IMR-90 (cell line): ENCODE measurements at regions not wholly inside any gene's neighbourhood (a gene's known extent, or its start where the extent isn't known, plus 50 kb on each side); places are given as distances from the start of the nearest gene placed in this dataset.
A peak's percentile ranks its signal among the peaks of the same experiment; 100 is the strongest.

Experiments used
- ATAC-seq: fragments of 200-7000 bp; cut with Tn5 transposase; 2 replicates; pipeline ENCODE4 v1.9.1; 2020; ENCODE audit warnings: low read depth, mild to moderate bottlenecking, moderate library complexity
- BruUV-seq: library from RNA; stranded (reverse); fragments of 400-500 nt; replicated peaks from 2 replicates; lab custom pipeline; 2021; lab: Mats Ljungman, UMichigan
- CTCF ChIA-PET: fragments of 300-600 bp; formaldehyde crosslinking; extraction: SDS; loops from one replicate; lab custom pipeline; 2021; ENCODE audit warnings: antibody characterized with exemption; lab: Yijun Ruan, JAX
- POLR2A ChIA-PET: fragments of 300-600 bp; sonication (Branson Sonifier 250); formaldehyde crosslinking; loops from one replicate; lab custom pipeline; 2022; ENCODE audit warnings: antibody characterized with exemption; ENCODE audit not compliant: unreplicated experiment; lab: Charles Lee
- DNase-seq: peaks from one replicate; pipeline ENCODE4 v3.0.0; 2013
- H2AFZ ChIP-seq: replicated peaks from 2 replicates; pipeline ENCODE3; 2013; ENCODE audit warnings: low read length, mild to moderate bottlenecking; ENCODE audit not compliant: poor library complexity
- H2AK5ac ChIP-seq: 2 replicates; pipeline ENCODE4 v1.6.1; 2013; ENCODE audit warnings: low read depth, low read length, inconsistent platforms
- H2AK9ac ChIP-seq: replicated peaks from 2 replicates; pipeline ENCODE3; 2013; ENCODE audit warnings: mild to moderate bottlenecking, low read depth, low read length, moderate library complexity; ENCODE audit not compliant: poor library complexity
- H2BK120ac ChIP-seq: 2 replicates; pipeline ENCODE4 v1.6.1; 2013; ENCODE audit warnings: low read depth, low read length, inconsistent platforms
- H2BK15ac ChIP-seq: 3 replicates; pipeline ENCODE4 v1.6.1; 2013; ENCODE audit warnings: low read depth, low read length, inconsistent platforms
- H2BK20ac ChIP-seq: 2 replicates; pipeline ENCODE4 v1.6.1; 2013; ENCODE audit warnings: low read depth, mild to moderate bottlenecking, inconsistent platforms, low read length, moderate library complexity
- H2BK5ac ChIP-seq: 2 replicates; pipeline ENCODE4 v1.6.1; 2013; ENCODE audit warnings: mild to moderate bottlenecking, low read depth, low read length, inconsistent platforms; ENCODE audit not compliant: poor library complexity, severe bottlenecking
- H3K14ac ChIP-seq: replicated peaks from 2 replicates; pipeline ENCODE4 v1.6.1; 2013; ENCODE audit warnings: low read depth, low read length, inconsistent platforms
- H3K18ac ChIP-seq: 2 replicates; pipeline ENCODE4 v1.6.1; 2013; ENCODE audit warnings: low read depth, low read length, control low read depth
- H3K23ac ChIP-seq: 2 replicates; pipeline ENCODE4 v1.6.1; 2013; ENCODE audit warnings: low read depth, low read length, inconsistent platforms
- H3K27ac ChIP-seq: 2 replicates; pipeline ENCODE4 v1.5.1; 2013; ENCODE audit warnings: mild to moderate bottlenecking, control low read depth, low read length; ENCODE audit not compliant: insufficient read depth
- H3K27me3 ChIP-seq: 2 replicates; pipeline ENCODE4 v1.6.1; 2013; ENCODE audit warnings: low read length; ENCODE audit not compliant: control insufficient read depth, insufficient read depth
- H3K36me3 ChIP-seq: 2 replicates; pipeline ENCODE4 v1.6.1; 2013; ENCODE audit warnings: low read length, mixed read lengths; ENCODE audit not compliant: control insufficient read depth, insufficient read depth
- H3K4ac ChIP-seq: 2 replicates; pipeline ENCODE4 v1.6.1; 2013; ENCODE audit warnings: low read depth, low read length, inconsistent platforms
- H3K4me1 ChIP-seq: 2 replicates; pipeline ENCODE4 v1.6.1; 2013; ENCODE audit warnings: low read length, mixed read lengths; ENCODE audit not compliant: control insufficient read depth, insufficient read depth
- H3K4me2 ChIP-seq: 2 replicates; pipeline ENCODE4 v1.6.1; 2013; ENCODE audit warnings: low read depth, mild to moderate bottlenecking, control low read depth, low read length, moderate library complexity
- H3K4me3 ChIP-seq: 2 replicates; pipeline ENCODE4 v1.5.1; 2013; ENCODE audit warnings: low read depth, mild to moderate bottlenecking, control low read depth, low read length, moderate library complexity; ENCODE audit not compliant: insufficient read depth
- H3K56ac ChIP-seq: 2 replicates; pipeline ENCODE4 v1.6.1; 2013; ENCODE audit warnings: low read length, inconsistent platforms; ENCODE audit not compliant: insufficient read depth; ENCODE audit errors: extremely low read depth
- H3K79me1 ChIP-seq, 2 experiments: 2 replicates each; pipeline ENCODE4 v1.6.1; 2013; ENCODE audit warnings: low read length in 2 of 2, inconsistent platforms in 1 of 2, low read depth in 1 of 2
- H3K9ac ChIP-seq: 2 replicates; pipeline ENCODE4 v1.6.1; 2013; ENCODE audit warnings: low read depth, low read length, control low read depth
- H3K9me1 ChIP-seq: 2 replicates; pipeline ENCODE4 v1.6.1; 2013; ENCODE audit warnings: low read length, inconsistent platforms; ENCODE audit not compliant: insufficient read depth
- H3K9me3 ChIP-seq: 2 replicates; pipeline ENCODE4 v1.6.1; 2013; ENCODE audit warnings: low read length; ENCODE audit not compliant: control insufficient read depth, insufficient read depth
- H4K20me1 ChIP-seq: 2 replicates; pipeline ENCODE4 v1.6.1; 2013; ENCODE audit warnings: low read length, inconsistent platforms; ENCODE audit not compliant: insufficient read depth
- H4K5ac ChIP-seq: 2 replicates; pipeline ENCODE4 v1.6.1; 2013; ENCODE audit warnings: mild to moderate bottlenecking, low read depth, low read length, control low read depth
- H4K8ac ChIP-seq, 2 experiments: 2 replicates each; pipeline ENCODE4 v1.6.1; 2013; ENCODE audit warnings: low read depth in 2 of 2, low read length in 2 of 2, control low read depth in 1 of 2, inconsistent platforms in 1 of 2
- H4K91ac ChIP-seq: 2 replicates; pipeline ENCODE4 v1.6.1; 2013; ENCODE audit warnings: low read depth, low read length, inconsistent platforms; ENCODE audit not compliant: insufficient read depth
- ELK1 ChIP-seq: fragments of 150-350 bp; IDR thresholded peaks from 2 replicates; pipeline ENCODE4 v1.6.1; 2016; ENCODE audit warnings: low read depth, mild to moderate bottlenecking, low read length, moderate library complexity, borderline replicate concordance
- MAFK ChIP-seq: IDR thresholded peaks from 2 replicates; pipeline ENCODE4 v1.6.1; 2012; ENCODE audit warnings: low read depth, low read length, improper control_type of control experiment
- NFE2L2 ChIP-seq: fragments of 150-350 bp; IDR thresholded peaks from 2 replicates; pipeline ENCODE4 v1.6.1; 2016; ENCODE audit warnings: low read depth, mild to moderate bottlenecking, low read length
- WGBS, 2 experiments: methylation state at CpG; one replicate each; pipeline versions ENCODE4 v1.1.5 to v1.1.7; 2013; ENCODE audit warnings: missing lambda C conversion rate in 2 of 2; ENCODE audit not compliant: insufficient read length in 1 of 2; ENCODE audit errors: extremely low coverage in 2 of 2; 5-methylcytosine and 5-hydroxymethylcytosine counted together
- dilution Hi-C: fragments of 300-500 bp; cut with HindIII; formaldehyde crosslinking; loops from one replicate; pipeline ENCODE4 v1.14.3; 2018; ENCODE audit warnings: low sequenced_read_pairs; ENCODE audit not compliant: unreplicated experiment
- in situ Hi-C: fragments of 300-500 bp; cut with MboI; formaldehyde crosslinking; loops from 3 replicates; pipeline ENCODE4 v1.14.3; 2019; ENCODE audit warnings: low sequenced_read_pairs, inconsistent platforms, mixed read lengths
- intact Hi-C: fragments of 100-400 bp; cut with micrococcal nuclease; formaldehyde crosslinking; loops from 2 replicates; pipeline ENCODE4 v1.10.0; 2022

GRCh38 chr4:66229885-66230284, 559.6 kb upstream of the EPHA5 start:
- Histone ChIP-seq H3K14ac (no peak overlapping the region), H2AFZ (no peak overlapping the region), H3K4ac (no peak overlapping the region), H3K9me3 (no peaks in the 10 kb centered on the region), H3K36me3 (no peaks in the 10 kb centered on the region), H4K91ac (no peak overlapping the region), H4K5ac (no peak overlapping the region), H3K56ac (no peak overlapping the region), H3K79me1 (no peaks in the 10 kb centered on the region), H4K20me1 (no peaks in the 10 kb centered on the region), H3K27me3 (no peaks in the 10 kb centered on the region), H2BK5ac (no peak overlapping the region), H3K9ac (no peak overlapping the region), H3K27ac (no peak overlapping the region), H2AK9ac (no peak overlapping the region), H3K4me3 (no peak overlapping the region), H2BK15ac (no peak overlapping the region), H3K9me1 (no peaks in the 10 kb centered on the region), H3K18ac (no peak overlapping the region), H2AK5ac (no peak overlapping the region), H3K4me2 (no peak overlapping the region), H3K23ac (no peak overlapping the region), H4K8ac (no peak overlapping the region), H2BK20ac (no peak overlapping the region), H2BK120ac (no peak overlapping the region), H3K4me1 (no peaks in the 10 kb centered on the region)
- TF ChIP-seq MAFK (peak; percentile 20; the same call in 1 of the 2 replicates), ELK1 (no peak), NFE2L2 (peak; percentile 19; the same call in 1 of the 2 replicates)
- DNase-seq (no peak), ATAC-seq (no peak)
- ChIA-PET CTCF (no interaction called here), POLR2A (no interaction called here)
- no CpG with 5 or more reads among the region's 2 CpGs for WGBS, 2 experiments
- no TSS peak for BruUV-seq
- intact Hi-C loops (no loop called here), in situ Hi-C loops (no loop called here), dilution Hi-C loops (no loop called here)
